HUES48 (cell line): ENCODE measurements at regions not wholly inside any gene's neighbourhood (a gene's known extent, or its start where the extent isn't known, plus 50 kb on each side); places are given as distances from the start of the nearest gene placed in this dataset.

Experiments used
- H3K27ac ChIP-seq: one replicate; pipeline ENCODE4 v1.7.0; 2013; ENCODE audit warnings: low read depth, low read length, inconsistent platforms
- H3K27me3 ChIP-seq: 2 replicates; pipeline ENCODE4 v1.6.1; 2013; ENCODE audit warnings: mild to moderate bottlenecking, low read length; ENCODE audit not compliant: control insufficient read depth, insufficient read depth
- H3K36me3 ChIP-seq: 2 replicates; pipeline ENCODE4 v1.6.1; 2013; ENCODE audit warnings: low read length; ENCODE audit not compliant: control insufficient read depth, insufficient read depth
- H3K4me1 ChIP-seq: 2 replicates; pipeline ENCODE4 v1.6.1; 2013; ENCODE audit warnings: mild to moderate bottlenecking, low read length; ENCODE audit not compliant: control insufficient read depth, insufficient read depth
- H3K4me3 ChIP-seq: 2 replicates; pipeline ENCODE4 v1.5.1; 2013; ENCODE audit warnings: mild to moderate bottlenecking, low read depth, low read length
- H3K9ac ChIP-seq: 2 replicates; pipeline ENCODE4 v1.6.1; 2013; ENCODE audit warnings: mild to moderate bottlenecking, low read depth, low read length, moderate library complexity
- H3K9me3 ChIP-seq: 2 replicates; pipeline ENCODE4 v1.6.1; 2013; ENCODE audit warnings: low read length; ENCODE audit not compliant: control insufficient read depth, insufficient read depth

DNA sequence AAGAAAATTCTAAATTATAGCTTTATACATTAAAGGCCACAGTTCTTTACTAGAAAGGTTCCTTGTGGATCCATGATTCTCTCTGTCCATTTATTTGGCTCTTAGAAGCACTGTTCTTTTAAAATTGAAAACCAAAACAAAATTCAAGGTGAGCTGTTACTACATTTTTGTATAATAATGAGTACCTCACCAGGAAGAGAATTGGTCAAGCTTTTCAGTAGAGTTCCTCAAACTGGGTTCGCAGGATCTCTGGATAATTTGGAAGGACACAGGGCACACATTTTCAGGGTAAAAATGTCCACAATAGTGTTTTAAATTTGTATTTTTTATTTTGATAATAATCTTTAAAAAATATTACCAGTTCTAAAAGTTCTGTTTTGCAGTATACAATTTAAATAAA, 93.0 kb downstream of the PPP1R3A start:
- Histone ChIP-seq H3K9me3 (no peaks in the 10 kb centered on the region), H3K4me3 (peak overlapping the region; percentile 15; the same call in 1 of the 2 replicates), H3K9ac (no peak overlapping the region), H3K36me3 (no peaks in the 10 kb centered on the region), H3K4me1 (peaks cover 31% of the 10 kb centered on the region), H3K27ac (peak overlapping the region; percentile 37), H3K27me3 (no peaks in the 10 kb centered on the region)

DNA sequence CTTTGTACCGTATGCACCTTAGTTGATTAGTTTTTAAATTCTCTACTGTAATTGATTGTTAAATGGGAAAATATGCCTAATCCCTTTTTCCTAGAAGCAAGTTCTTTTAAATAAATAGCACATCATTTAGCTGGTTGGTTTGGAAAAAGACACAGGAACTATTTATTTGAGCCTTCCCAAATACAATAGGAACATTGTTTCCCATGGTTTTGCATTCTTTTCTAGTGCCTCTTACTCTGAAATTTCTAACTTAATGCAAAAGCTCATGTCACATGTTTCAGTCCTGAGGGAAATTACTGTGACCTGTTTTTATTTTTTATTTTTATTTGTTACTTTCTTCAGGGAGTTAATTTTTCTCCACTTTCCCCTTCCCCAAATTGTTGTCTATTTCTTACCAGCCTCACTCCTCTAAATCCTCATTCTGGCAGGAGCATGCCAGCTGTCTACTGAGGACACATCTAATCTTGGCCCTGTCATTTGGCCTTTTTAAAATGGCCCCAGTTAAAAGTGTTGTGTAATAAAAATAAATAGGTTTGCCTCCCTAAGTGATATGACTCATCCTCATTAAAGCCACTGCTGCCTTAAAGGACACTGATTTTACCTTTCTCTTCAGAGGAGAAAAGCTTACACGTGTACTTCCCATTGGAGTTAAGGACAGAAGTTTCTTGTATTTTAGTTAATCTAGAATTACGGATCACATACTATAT, 94.5 kb downstream of the PPP1R3A start:
- H3K4me1 ChIP-seq: peaks cover 31% of the 10 kb centered on the region
- H3K27ac ChIP-seq: no peak overlapping the region
- no peak overlapping the region for H3K9ac ChIP-seq
- no peaks in the 10 kb centered on the region for H3K36me3 ChIP-seq
- H3K27me3 ChIP-seq: no peaks in the 10 kb centered on the region
- H3K9me3 ChIP-seq: no peaks in the 10 kb centered on the region
- H3K4me3 ChIP-seq: no peak overlapping the region

DNA sequence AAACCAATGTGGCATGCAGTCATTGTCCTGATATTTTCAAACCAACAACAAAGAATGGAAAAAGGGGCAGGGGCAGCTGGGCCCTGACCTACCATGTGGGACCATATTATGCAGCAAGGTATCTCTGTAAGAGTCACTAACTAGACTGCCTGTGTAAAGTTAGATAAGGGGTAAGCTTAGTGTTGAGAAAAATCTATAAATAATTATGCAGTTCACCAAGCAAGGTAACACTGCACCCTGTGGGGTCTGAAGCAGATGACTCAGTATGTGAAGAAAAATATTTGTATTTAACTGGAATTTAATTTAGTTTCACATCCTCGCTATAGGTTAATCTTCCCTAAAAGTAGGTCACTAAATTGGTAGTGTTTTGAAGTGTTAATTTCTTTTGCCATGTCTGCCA, 99.3 kb downstream of the PPP1R3A start:
- no peaks in the 10 kb centered on the region for H3K36me3 ChIP-seq
- no peaks in the 10 kb centered on the region for H3K9me3 ChIP-seq
- no peak overlapping the region for H3K27ac ChIP-seq
- H3K27me3 ChIP-seq: no peaks in the 10 kb centered on the region
- no peak overlapping the region for H3K4me3 ChIP-seq
- no peak overlapping the region for H3K9ac ChIP-seq
- peaks cover 7% of the 10 kb centered on the region for H3K4me1 ChIP-seq

DNA sequence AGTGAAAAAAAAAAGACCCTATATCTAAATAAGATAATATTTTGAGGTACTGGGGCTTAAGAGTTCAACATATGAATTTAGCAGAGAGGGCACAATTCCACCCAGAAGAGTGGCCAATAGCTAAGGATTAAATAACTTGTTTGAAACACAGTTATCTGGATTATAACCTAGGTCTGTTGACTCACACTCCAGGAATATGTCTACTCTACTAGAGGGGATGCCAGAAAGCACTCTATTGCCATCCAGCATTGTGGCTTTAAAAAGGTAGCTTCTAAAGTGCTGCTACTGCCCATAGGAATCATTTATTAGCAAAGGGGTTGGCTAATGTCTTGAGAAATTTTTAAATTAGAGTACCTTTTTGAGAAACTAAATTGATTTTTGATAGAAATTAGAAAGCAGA, 102.2 kb downstream of the PPP1R3A start:
- H3K36me3 ChIP-seq: no peaks in the 10 kb centered on the region
- no peaks in the 10 kb centered on the region for H3K27me3 ChIP-seq
- no peaks in the 10 kb centered on the region for H3K4me1 ChIP-seq
- H3K4me3 ChIP-seq: no peak overlapping the region
- no peak overlapping the region for H3K9ac ChIP-seq
- H3K27ac ChIP-seq: no peak overlapping the region
- H3K9me3 ChIP-seq: no peaks in the 10 kb centered on the region

DNA sequence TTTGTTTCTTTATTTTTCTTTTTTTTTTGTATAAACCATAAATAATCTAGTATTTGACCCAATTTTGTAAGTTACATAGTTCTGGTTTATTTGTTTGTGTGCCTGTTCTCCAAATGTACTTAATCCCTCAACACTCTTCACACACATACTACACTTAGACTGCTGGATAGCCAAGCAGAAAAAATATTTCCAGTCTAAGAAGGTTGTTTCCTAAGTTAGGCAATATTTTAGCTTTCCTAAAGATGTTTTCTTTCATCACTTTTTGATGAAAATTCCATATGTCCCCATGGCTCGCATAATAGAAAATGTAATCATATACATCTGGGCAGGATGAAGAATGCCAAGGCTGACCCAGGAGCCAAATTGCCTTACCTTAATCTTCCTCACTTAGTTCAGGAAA, 105.3 kb downstream of the PPP1R3A start:
- Histone ChIP-seq H3K9me3 (no peaks in the 10 kb centered on the region), H3K4me3 (no peak overlapping the region), H3K4me1 (no peaks in the 10 kb centered on the region), H3K27ac (no peak overlapping the region), H3K9ac (no peak overlapping the region), H3K36me3 (no peaks in the 10 kb centered on the region), H3K27me3 (no peaks in the 10 kb centered on the region)

DNA sequence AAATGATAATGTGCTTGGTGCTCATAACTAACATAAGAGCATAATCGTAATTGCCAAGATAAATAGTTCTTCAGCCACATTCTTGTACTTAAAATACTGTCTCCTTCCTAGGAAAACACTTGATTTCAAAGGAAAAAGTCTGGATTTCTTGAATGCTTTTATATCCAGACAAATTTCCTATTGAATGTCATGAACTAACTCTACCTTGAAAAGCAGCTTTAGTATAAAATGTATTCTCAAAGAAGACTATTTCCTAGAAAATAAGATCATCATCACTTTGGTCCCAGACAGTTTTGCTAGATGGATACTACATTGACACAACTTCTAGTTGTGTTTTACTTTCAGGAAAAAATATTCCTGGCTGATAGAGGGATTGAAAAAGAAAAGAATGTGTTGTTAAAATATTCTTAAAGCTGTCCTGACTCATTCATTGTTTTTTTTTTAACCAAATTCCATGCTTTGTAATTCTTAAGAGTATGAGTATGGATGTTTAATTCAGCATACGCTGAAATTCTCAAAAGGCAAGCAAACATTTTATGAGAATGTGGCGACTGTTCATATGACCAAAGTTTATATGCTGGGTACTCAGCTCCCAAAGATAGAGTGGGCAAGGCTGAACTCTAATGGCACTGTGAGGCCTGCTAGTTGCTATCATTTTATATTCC, 106.1 kb downstream of the PPP1R3A start:
- Histone ChIP-seq H3K27ac (no peak overlapping the region), H3K27me3 (no peaks in the 10 kb centered on the region), H3K9me3 (no peaks in the 10 kb centered on the region), H3K36me3 (no peaks in the 10 kb centered on the region), H3K4me1 (no peaks in the 10 kb centered on the region), H3K4me3 (no peak overlapping the region), H3K9ac (no peak overlapping the region)

DNA sequence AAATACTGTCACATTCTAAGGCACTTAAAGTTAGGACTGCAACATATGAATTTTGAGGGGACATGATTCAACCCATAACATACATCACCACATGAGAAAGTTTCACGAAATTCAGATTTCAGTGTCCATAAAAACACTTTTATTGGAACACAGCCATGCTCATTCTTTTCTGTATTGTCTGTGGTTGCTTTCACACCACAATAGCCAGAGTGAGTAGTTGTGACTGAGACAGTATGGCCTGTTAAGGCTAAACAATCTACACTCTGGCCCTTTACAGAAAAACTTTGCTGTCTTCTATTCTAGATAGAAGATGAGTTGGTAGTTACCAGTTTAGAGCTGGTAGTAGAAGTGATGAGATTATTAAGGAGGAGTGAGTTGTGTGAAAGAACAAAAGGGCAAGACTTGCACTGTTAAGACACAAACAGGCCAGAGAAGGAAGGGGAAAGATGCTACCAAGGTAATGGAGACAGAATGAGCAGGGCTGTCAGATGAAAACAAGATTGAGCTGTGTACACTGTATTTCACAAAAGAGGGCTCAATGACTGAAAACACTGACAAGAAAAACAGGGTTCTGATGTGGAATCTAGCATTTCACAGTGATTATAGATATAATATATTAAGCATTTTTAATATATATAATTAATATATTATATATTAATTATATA, 108.6 kb downstream of the PPP1R3A start:
- Histone ChIP-seq H3K9me3 (no peaks in the 10 kb centered on the region), H3K4me1 (no peaks in the 10 kb centered on the region), H3K4me3 (no peak overlapping the region), H3K9ac (no peak overlapping the region), H3K36me3 (no peaks in the 10 kb centered on the region), H3K27ac (no peak overlapping the region), H3K27me3 (no peaks in the 10 kb centered on the region)

DNA sequence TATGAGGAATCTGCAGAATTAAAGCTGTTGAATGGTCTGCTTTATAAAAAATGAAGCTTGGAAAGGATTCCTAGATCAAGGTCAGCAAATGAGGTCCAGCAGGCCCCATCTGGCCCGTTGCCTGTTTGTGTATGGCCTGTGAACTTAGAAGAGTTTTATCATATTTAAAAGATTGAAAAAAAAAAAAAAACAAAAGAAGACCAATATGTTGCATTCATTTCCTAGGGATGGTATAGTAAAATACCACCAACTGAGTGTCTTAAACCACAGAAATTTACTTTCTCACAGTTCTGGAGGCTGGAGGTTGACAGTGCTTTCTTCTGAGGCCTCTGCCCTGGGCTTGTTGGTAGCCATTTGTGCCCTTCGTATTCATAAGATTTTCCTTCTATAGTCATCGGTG, 109.2 kb downstream of the PPP1R3A start:
- Histone ChIP-seq H3K27ac (no peak overlapping the region), H3K36me3 (no peaks in the 10 kb centered on the region), H3K9ac (no peak overlapping the region)

DNA sequence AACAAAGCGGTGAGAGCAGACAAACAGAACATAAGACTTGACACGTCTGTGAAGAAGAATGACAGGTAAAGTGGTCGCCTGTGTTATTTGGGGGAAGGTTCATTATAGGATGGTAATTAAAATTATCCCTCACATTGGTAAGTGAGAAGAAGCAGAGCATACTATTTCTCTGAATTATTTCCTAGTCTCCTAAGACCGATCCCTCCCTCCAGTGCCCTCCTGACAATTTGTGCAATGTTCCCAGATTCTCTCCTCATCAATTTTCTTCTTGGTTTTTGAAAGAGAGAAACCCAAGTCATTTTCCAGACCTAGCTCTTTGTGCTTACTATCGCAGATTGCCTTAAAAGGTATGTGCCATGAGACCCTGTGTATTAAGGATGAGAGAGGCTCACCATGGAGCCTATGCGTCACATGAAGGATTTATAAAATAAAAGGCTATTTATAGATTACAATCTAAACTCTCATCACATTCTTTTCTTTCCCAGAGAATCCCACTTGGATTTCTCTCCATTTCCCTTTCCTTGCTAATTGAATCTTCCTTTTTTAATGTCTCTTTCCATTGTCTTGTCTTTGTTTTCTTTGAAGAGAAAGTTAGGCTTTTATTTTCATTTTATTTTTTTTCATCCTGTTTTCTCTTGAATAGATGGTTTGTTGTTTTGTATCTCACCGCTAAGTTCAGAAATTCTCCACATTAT, 112.0 kb downstream of the PPP1R3A start:
- no peak overlapping the region for H3K4me3 ChIP-seq
- no peaks in the 10 kb centered on the region for H3K36me3 ChIP-seq
- H3K27ac ChIP-seq: no peak overlapping the region
- H3K4me1 ChIP-seq: no peaks in the 10 kb centered on the region
- H3K27me3 ChIP-seq: no peaks in the 10 kb centered on the region
- H3K9me3 ChIP-seq: no peaks in the 10 kb centered on the region
- no peak overlapping the region for H3K9ac ChIP-seq

More for the DNA sequence above, 109.2 kb downstream of the PPP1R3A start:
- H3K4me3 ChIP-seq: no peak overlapping the region
- H3K9me3 ChIP-seq: no peaks in the 10 kb centered on the region
- no peaks in the 10 kb centered on the region for H3K27me3 ChIP-seq
- H3K4me1 ChIP-seq: no peaks in the 10 kb centered on the region

DNA sequence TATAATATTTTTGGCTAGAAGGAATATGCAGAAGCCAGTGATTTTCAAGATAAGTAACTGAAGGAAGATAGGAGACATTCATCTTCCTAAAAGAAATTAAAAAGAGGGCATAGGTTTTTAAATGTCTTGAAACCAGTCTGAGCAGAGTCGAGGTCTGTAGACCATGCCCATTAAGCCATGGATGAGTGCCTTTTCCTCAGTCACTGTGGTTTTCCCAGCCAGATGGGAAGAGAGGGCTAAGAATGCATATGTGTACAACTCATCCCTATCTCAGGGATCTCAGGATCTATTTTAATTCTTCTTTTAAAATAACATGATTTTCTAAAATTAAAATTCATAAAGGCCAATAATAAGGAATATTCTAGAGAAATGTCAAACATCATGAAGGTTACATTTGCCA, 112.8 kb downstream of the PPP1R3A start:
- Histone ChIP-seq H3K4me3 (no peak overlapping the region), H3K27me3 (no peaks in the 10 kb centered on the region), H3K9me3 (no peaks in the 10 kb centered on the region), H3K27ac (no peak overlapping the region), H3K36me3 (no peaks in the 10 kb centered on the region), H3K4me1 (no peaks in the 10 kb centered on the region), H3K9ac (no peak overlapping the region)
